HuH-7 (cell line): ENCODE measurements at regions not wholly inside any gene's neighbourhood (a gene's known extent, or its start where the extent isn't known, plus 50 kb on each side); places are given as distances from the start of the nearest gene placed in this dataset.

Experiments used
- DNase-seq: peaks from one replicate; pipeline ENCODE4 v3.0.0; 2011; ENCODE audit warnings: low spot score

- DNase-seq = no peak
Measured at GRCh38 chr2:18889565-18890332, 300.4 kb upstream of the NT5C1B start.

- no peak for DNase-seq
Measured at GRCh38 chr2:18885457-18885856, 296.1 kb upstream of the NT5C1B start.

- DNase-seq = no peak
Measured at GRCh38 chr2:18883616-18884456, 294.5 kb upstream of the NT5C1B start.

- DNase-seq = no peak
Measured at GRCh38 chr2:18871430-18871829, 282.1 kb upstream of the NT5C1B start.

- DNase-seq = no peak
Measured at GRCh38 chr2:18870307-18870706, 280.9 kb upstream of the NT5C1B start.

- DNase-seq = no peak
Measured at GRCh38 chr2:18861951-18862350, 272.6 kb upstream of the NT5C1B start.

- DNase-seq = no peak
Measured at GRCh38 chr2:18860179-18860578, 270.8 kb upstream of the NT5C1B start.

- no peak for DNase-seq
Measured at GRCh38 chr2:18856765-18857164, 267.4 kb upstream of the NT5C1B start.

GRCh38 chr2:18855027-18855426 is 265.7 kb upstream of the NT5C1B start:
- peak; percentile 22 for DNase-seq

GRCh38 chr2:18849841-18850578 is 260.6 kb upstream of the NT5C1B start:
- no peak for DNase-seq

- DNase-seq = no peak
Measured at GRCh38 chr2:18848646-18849045, 259.3 kb upstream of the NT5C1B start.

- DNase-seq = no peak
Measured at GRCh38 chr2:18845854-18846445, 256.6 kb upstream of the NT5C1B start.

- no peak for DNase-seq
Measured at GRCh38 chr2:18842836-18843235, 253.5 kb upstream of the NT5C1B start.

- DNase-seq = no peak
Measured at GRCh38 chr2:18841248-18842150, 252.1 kb upstream of the NT5C1B start.

GRCh38 chr2:18837240-18837639 is 247.9 kb upstream of the NT5C1B start:
- DNase-seq = no peak

GRCh38 chr2:18836436-18836835 is 247.1 kb upstream of the NT5C1B start:
- DNase-seq = no peak

- no peak for DNase-seq
Measured at GRCh38 chr2:18835787-18836186, 246.4 kb upstream of the NT5C1B start.

GRCh38 chr2:18834341-18834740 is 245.0 kb upstream of the NT5C1B start:
- no peak for DNase-seq

GRCh38 chr2:18833941-18834340 is 244.6 kb upstream of the NT5C1B start:
- DNase-seq = no peak

- no peak for DNase-seq
Measured at GRCh38 chr2:18831916-18832510, 242.6 kb upstream of the NT5C1B start.

- no peak for DNase-seq
Measured at GRCh38 chr2:18830962-18831361, 241.6 kb upstream of the NT5C1B start.
